GM23248 (cell line): ENCODE measurements at regions not wholly inside any gene's neighbourhood (a gene's known extent, or its start where the extent isn't known, plus 50 kb on each side); places are given as distances from the start of the nearest gene placed in this dataset.

Experiments
- DNase-seq: peaks from one replicate; pipeline ENCODE4 v3.0.0-alpha.2; 2015
- H2AFZ ChIP-seq: fragments of 200-600 bp; sonication (generic); 2 replicates; pipeline ENCODE4 v1.6.1; 2016; ENCODE audit warnings: antibody characterized with exemption
- H3F3A ChIP-seq: fragments of 200-600 bp; sonication (generic); 2 replicates; pipeline ENCODE4 v1.6.1; 2016; ENCODE audit warnings: mild to moderate bottlenecking, antibody characterized with exemption, mixed run types; ENCODE audit not compliant: insufficient read depth
- H3K27ac ChIP-seq: fragments of 200-600 bp; sonication (generic); 2 replicates; pipeline ENCODE4 v1.5.1; 2016; ENCODE audit warnings: mild to moderate bottlenecking
- H3K27me3 ChIP-seq: fragments of 200-600 bp; sonication (generic); replicated peaks from 2 replicates; pipeline ENCODE4 v1.6.1; 2016; ENCODE audit warnings: mild to moderate bottlenecking; ENCODE audit not compliant: insufficient read depth
- H3K36me3 ChIP-seq: fragments of 200-600 bp; sonication (generic); 2 replicates; pipeline ENCODE4 v1.6.1; 2016; ENCODE audit warnings: low read depth, mild to moderate bottlenecking
- H3K4me1 ChIP-seq: fragments of 200-600 bp; sonication (generic); 2 replicates; pipeline ENCODE4 v1.6.1; 2016; ENCODE audit warnings: mild to moderate bottlenecking; ENCODE audit not compliant: insufficient read depth
- H3K4me2 ChIP-seq: fragments of 200-600 bp; sonication (generic); one replicate; pipeline ENCODE4 v1.6.1; 2016; ENCODE audit warnings: mild to moderate bottlenecking; ENCODE audit not compliant: unreplicated experiment
- H3K4me3 ChIP-seq: fragments of 200-600 bp; sonication (generic); 2 replicates; pipeline ENCODE4 v1.5.1; 2016; ENCODE audit warnings: mild to moderate bottlenecking
- H3K79me2 ChIP-seq: fragments of 200-600 bp; sonication (generic); 2 replicates; pipeline ENCODE4 v1.6.1; 2016; ENCODE audit warnings: mild to moderate bottlenecking; ENCODE audit not compliant: insufficient read depth
- H3K9ac ChIP-seq: fragments of 200-600 bp; sonication (generic); 2 replicates; pipeline ENCODE4 v1.6.1; 2016; ENCODE audit warnings: mild to moderate bottlenecking
- H3K9me2 ChIP-seq: fragments of 200-600 bp; sonication (generic); 2 replicates; pipeline ENCODE4 v1.6.1; 2016; ENCODE audit warnings: mixed run types, mild to moderate bottlenecking, moderate library complexity; ENCODE audit not compliant: insufficient read depth
- H3K9me3 ChIP-seq: fragments of 200-600 bp; sonication (generic); one replicate; pipeline ENCODE4 v1.6.1; 2017; ENCODE audit warnings: low read depth
- H4K20me1 ChIP-seq: fragments of 200-600 bp; sonication (generic); 2 replicates; pipeline ENCODE4 v1.6.0; 2016; ENCODE audit not compliant: insufficient read depth
- EZH2 ChIP-seq: fragments of 200-600 bp; sonication (generic); IDR thresholded peaks from 2 replicates; pipeline ENCODE4 v1.6.1; 2018; ENCODE audit warnings: antibody characterized with exemption, mild to moderate bottlenecking; ENCODE audit not compliant: insufficient read depth, poor library complexity, severe bottlenecking
- EZH2phosphoT487 ChIP-seq: fragments of 200-600 bp; sonication (generic); IDR thresholded peaks from 2 replicates; pipeline ENCODE4 v1.6.1; 2018; ENCODE audit warnings: antibody characterized with exemption, moderate library complexity, mild to moderate bottlenecking, low read depth; ENCODE audit not compliant: insufficient read depth
- WGBS, 2 experiments: methylation state at CpG; one replicate each; pipeline ENCODE4 v1.1.6; 2015 to 2017; ENCODE audit warnings: low lambda C conversion rate in 2 of 2, low coverage in 1 of 2; ENCODE audit errors: missing lambda C conversion rate in 2 of 2; 5-methylcytosine and 5-hydroxymethylcytosine counted together
- in situ Hi-C: fragments of 300-500 bp; cut with MboI; formaldehyde crosslinking; loops from 2 replicates; pipeline ENCODE4 v1.15.0; 2020

DNA sequence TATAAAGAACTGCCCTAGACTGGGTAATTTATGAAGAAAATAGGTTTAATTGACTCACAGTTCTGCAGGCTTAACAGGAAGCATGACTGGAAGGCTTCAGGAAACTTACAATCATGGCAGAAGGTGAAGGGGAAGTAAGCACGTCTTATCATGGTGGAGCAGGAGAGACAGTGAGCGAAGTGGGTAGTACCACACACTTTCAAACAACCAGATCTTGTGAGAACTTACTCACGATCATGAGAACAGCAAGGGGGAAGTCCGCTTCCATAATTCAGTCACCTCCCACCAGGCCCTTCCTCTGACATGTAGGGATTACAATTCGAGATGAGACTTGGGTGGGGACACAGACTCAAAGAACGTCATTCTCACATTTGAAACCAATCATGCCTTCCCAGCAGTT lies 260.1 kb upstream of the FAM98A start:
- no peak overlapping the region for H3K27ac ChIP-seq
- no peak for DNase-seq
- no peaks in the 10 kb centered on the region for H3F3A ChIP-seq
- in situ Hi-C loops: no loop called here
- H3K4me3 ChIP-seq: no peak overlapping the region
- 23% methylated on average over 6 of the region's 6 CpGs for WGBS, 2 experiments
- no peaks in the 10 kb centered on the region for H3K4me1 ChIP-seq
- H3K9ac ChIP-seq: no peak overlapping the region
- no peaks in the 10 kb centered on the region for H3K79me2 ChIP-seq
- H3K27me3 ChIP-seq: no peaks in the 10 kb centered on the region
- TF ChIP-seq EZH2phosphoT487 (no peak), EZH2 (no peak)
- H2AFZ ChIP-seq: no peak overlapping the region
- no peaks in the 10 kb centered on the region for H3K9me2 ChIP-seq
- no peaks in the 10 kb centered on the region for H4K20me1 ChIP-seq
- no peaks in the 10 kb centered on the region for H3K36me3 ChIP-seq
- H3K9me3 ChIP-seq: no peaks in the 10 kb centered on the region
- H3K4me2 ChIP-seq: no peak overlapping the region

DNA sequence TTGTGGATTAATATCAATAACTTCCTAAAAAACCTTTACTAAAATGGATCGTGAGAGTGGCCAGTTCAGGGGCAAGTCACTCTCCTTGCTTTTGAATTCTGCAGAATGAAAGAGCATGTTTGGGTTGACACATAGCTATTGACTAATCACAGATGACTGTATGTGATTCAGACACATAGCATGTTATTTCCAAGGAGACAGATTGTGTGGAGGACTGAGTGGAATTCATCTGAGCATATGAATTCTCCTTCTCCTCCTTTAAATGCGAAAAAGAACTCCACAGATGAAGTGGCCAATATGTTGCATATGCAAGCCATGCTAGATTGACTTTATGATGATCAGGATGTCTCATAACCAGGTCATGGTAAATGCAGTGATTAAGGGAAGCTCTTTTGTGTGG lies 249.4 kb upstream of the FAM98A start:
- Histone ChIP-seq H3F3A (peaks cover 15% of the 10 kb centered on the region), H3K36me3 (no peaks in the 10 kb centered on the region), H3K4me1 (peaks cover 17% of the 10 kb centered on the region), H4K20me1 (no peaks in the 10 kb centered on the region), H3K9me3 (no peaks in the 10 kb centered on the region), H3K27ac (peak overlapping the region; percentile 89), H3K27me3 (no peaks in the 10 kb centered on the region), H3K79me2 (no peaks in the 10 kb centered on the region), H3K9ac (peak overlapping the region; percentile 49), H2AFZ (peak overlapping the region; percentile 47; the same call in 1 of the 2 replicates), H3K9me2 (no peaks in the 10 kb centered on the region), H3K4me2 (peak overlapping the region; percentile 27), H3K4me3 (no peak overlapping the region)
- TF ChIP-seq EZH2 (no peak), EZH2phosphoT487 (no peak)
- in situ Hi-C loops: no loop called here
- WGBS, 2 experiments: 8 to 13% methylated on average over 2 of the region's 2 CpGs
- DNase-seq: peak; percentile 85

DNA sequence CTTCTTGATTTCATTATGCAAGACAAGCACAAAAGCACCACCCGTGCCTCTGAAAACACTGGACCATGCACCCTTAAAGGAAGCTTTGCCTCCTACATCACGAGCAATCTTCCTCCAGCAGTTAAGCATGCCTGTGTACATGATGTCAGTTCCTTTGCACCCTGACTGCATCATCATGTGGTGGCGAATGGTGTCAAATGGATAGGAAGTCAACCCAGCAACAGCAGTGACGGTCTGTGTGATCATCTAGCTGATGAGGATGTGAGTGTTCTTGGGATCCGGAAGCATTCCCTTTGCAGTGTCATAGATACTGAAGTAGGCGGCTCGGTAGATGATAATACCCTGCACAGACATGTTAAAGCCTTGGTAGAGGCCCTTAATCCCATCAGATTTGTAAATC lies 240.7 kb upstream of the FAM98A start:
- 51% methylated on average over 7 of the region's 7 CpGs for WGBS, 2 experiments
- no peak overlapping the region for H3K9ac ChIP-seq
- H2AFZ ChIP-seq: no peak overlapping the region
- H3F3A ChIP-seq: no peaks in the 10 kb centered on the region
- TF ChIP-seq EZH2phosphoT487 (no peak), EZH2 (no peak)
- no peaks in the 10 kb centered on the region for H3K4me1 ChIP-seq
- H3K79me2 ChIP-seq: no peaks in the 10 kb centered on the region
- H3K27me3 ChIP-seq: no peaks in the 10 kb centered on the region
- in situ Hi-C loops: no loop called here
- H3K9me2 ChIP-seq: no peaks in the 10 kb centered on the region
- no peak overlapping the region for H3K27ac ChIP-seq
- H3K4me2 ChIP-seq: no peak overlapping the region
- H3K4me3 ChIP-seq: no peak overlapping the region
- no peak for DNase-seq
- no peaks in the 10 kb centered on the region for H3K9me3 ChIP-seq
- no peaks in the 10 kb centered on the region for H3K36me3 ChIP-seq
- H4K20me1 ChIP-seq: no peaks in the 10 kb centered on the region

DNA sequence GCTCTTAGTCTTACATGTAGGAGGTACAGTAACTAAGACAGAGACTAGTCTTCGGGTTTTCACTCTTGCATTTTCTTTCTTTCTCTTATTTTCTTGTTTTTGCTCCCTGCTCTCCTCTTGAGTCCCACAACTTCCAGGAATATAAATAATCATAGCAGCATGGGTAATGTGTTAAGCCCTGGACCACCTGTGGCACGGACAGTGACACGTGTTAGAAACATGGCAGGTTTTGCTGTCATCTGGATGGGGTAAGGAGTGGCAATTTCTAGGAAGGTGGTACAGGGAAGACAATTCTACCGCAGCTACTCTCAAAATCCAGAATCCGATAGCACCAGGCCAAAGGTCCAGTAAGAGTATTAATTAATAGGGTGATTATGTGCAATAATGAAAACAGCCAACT lies 237.5 kb upstream of the FAM98A start:
- H3F3A ChIP-seq: no peaks in the 10 kb centered on the region
- H3K9me2 ChIP-seq: no peaks in the 10 kb centered on the region
- in situ Hi-C loops: no loop called here
- no peaks in the 10 kb centered on the region for H3K9me3 ChIP-seq
- no peak overlapping the region for H3K27ac ChIP-seq
- no peaks in the 10 kb centered on the region for H3K79me2 ChIP-seq
- H3K9ac ChIP-seq: no peak overlapping the region
- H4K20me1 ChIP-seq: no peaks in the 10 kb centered on the region
- DNase-seq: no peak
- 48 to 55% methylated on average over 5 of the region's 5 CpGs for WGBS, 2 experiments
- no peak overlapping the region for H3K4me2 ChIP-seq
- H2AFZ ChIP-seq: no peak overlapping the region
- no peaks in the 10 kb centered on the region for H3K4me1 ChIP-seq
- no peaks in the 10 kb centered on the region for H3K27me3 ChIP-seq
- TF ChIP-seq EZH2phosphoT487 (no peak), EZH2 (no peak)
- H3K4me3 ChIP-seq: no peak overlapping the region
- H3K36me3 ChIP-seq: no peaks in the 10 kb centered on the region

DNA sequence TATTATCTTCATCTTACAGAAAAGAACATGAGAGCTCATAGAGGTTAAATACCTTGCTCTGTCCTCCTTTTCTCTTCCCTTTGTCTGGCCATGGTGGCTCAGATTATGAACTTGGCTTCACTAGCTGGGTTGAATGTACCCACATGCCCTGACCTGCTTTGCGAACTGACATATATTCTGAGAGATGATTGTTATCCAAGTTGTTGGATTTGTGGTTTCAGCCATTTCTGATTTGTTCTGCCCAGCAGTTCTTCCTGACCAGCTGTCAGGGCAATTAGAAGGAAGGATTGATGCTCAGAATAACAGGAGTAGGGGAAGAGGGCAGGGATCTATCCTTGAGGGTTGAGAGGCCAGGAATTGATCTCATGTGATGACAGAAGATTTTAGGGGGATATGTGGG lies 236.8 kb upstream of the FAM98A start:
- Histone ChIP-seq H2AFZ (no peak overlapping the region), H3K27ac (no peak overlapping the region), H4K20me1 (no peaks in the 10 kb centered on the region), H3K4me1 (no peaks in the 10 kb centered on the region), H3K4me3 (no peak overlapping the region), H3K9ac (no peak overlapping the region), H3K9me3 (no peaks in the 10 kb centered on the region), H3K79me2 (no peaks in the 10 kb centered on the region), H3K36me3 (no peaks in the 10 kb centered on the region), H3K4me2 (no peak overlapping the region), H3K27me3 (no peaks in the 10 kb centered on the region), H3F3A (no peaks in the 10 kb centered on the region), H3K9me2 (no peaks in the 10 kb centered on the region)
- 27 to 33% methylated on average over 1 of the region's 1 CpG for WGBS, 2 experiments
- no peak for TF ChIP-seq EZH2phosphoT487
- no peak for TF ChIP-seq EZH2
- in situ Hi-C loops: no loop called here
- DNase-seq: no peak
